VCaP (cell line): ENCODE measurements at regions not wholly inside any gene's neighbourhood (a gene's known extent, or its start where the extent isn't known, plus 50 kb on each side); places are given as distances from the start of the nearest gene placed in this dataset.

Experiments
- H3K27ac ChIP-seq: fragments of 450-650 bp; 2 replicates; pipeline ENCODE4 v1.5.1; 2017
- CTCF ChIP-seq: fragments of 450-650 bp; conservative IDR thresholded peaks from 2 replicates; pipeline ENCODE4 v1.5.1; 2017; ENCODE audit warnings: mild to moderate bottlenecking, moderate library complexity

GRCh38 chr22:26983311-26983710 lies 325.9 kb downstream of the MIAT start:
- H3K27ac ChIP-seq, result no peak overlapping the region
- TF ChIP-seq CTCF, result no peak

- TF ChIP-seq CTCF, result no peak
- no peak overlapping the region for H3K27ac ChIP-seq
Observed at GRCh38 chr22:26985206-26985605, 327.8 kb downstream of the MIAT start.

GRCh38 chr22:26985931-26986782 lies 328.8 kb downstream of the MIAT start:
- no peak overlapping the region for H3K27ac ChIP-seq
- TF ChIP-seq CTCF, result no peak

GRCh38 chr22:26986884-26987283 lies 329.5 kb downstream of the MIAT start:
- no peak overlapping the region for H3K27ac ChIP-seq
- no peak for TF ChIP-seq CTCF

GRCh38 chr22:26990503-26991189 lies 333.3 kb downstream of the MIAT start:
- no peak overlapping the region for H3K27ac ChIP-seq

GRCh38 chr22:26992556-26992955 lies 335.2 kb downstream of the MIAT start:
- no peak overlapping the region for H3K27ac ChIP-seq
- no peak for TF ChIP-seq CTCF

More at GRCh38 chr22:26990503-26991189, 333.3 kb downstream of the MIAT start:
- TF ChIP-seq CTCF, result no peak

GRCh38 chr22:26993886-26994285 lies 336.5 kb downstream of the MIAT start:
- no peak for TF ChIP-seq CTCF

More at GRCh38 chr22:26993886-26994285, 336.5 kb downstream of the MIAT start:
- H3K27ac ChIP-seq, result no peak overlapping the region
